ENCODE measurements at regions not wholly inside any gene's neighbourhood (a gene's known extent, or its start where the extent isn't known, plus 50 kb on each side); places are given as distances from the start of the nearest gene placed in this dataset.

DNA sequence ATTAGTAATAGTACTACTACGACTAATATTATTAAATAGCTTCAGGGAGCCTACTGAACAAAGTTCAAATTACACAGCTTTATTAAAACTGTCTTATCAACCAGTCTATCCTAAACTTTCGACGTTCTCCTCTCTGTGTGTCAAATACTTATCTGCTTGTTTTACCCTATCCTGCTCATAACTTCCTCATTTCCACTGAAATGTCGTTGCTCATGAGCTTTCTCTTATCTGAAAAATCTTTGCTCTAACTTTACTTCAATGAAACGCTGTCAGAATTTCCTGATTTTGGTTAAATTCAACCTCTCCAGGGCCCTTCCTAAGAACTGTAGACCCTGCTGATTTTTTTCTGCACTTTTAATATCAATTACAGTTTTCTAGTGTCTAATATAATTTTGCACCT is 1431.0 kb upstream of the WWC1 start:
- WGBS, 2 donors, result 22 to 30% methylated on average over 5 of the region's 5 CpGs
- FAIRE-seq, result no peak
- H3K4me1 ChIP-seq, result no peaks in the 10 kb centered on the region
- H3K9me3 ChIP-seq, result no peaks in the 10 kb centered on the region
- H3K27me3 ChIP-seq, result no peaks in the 10 kb centered on the region
- H3K4me3 ChIP-seq, result no peak overlapping the region
- no peaks in the 10 kb centered on the region for H3K36me3 ChIP-seq
- TF ChIP-seq, protein P1, sequence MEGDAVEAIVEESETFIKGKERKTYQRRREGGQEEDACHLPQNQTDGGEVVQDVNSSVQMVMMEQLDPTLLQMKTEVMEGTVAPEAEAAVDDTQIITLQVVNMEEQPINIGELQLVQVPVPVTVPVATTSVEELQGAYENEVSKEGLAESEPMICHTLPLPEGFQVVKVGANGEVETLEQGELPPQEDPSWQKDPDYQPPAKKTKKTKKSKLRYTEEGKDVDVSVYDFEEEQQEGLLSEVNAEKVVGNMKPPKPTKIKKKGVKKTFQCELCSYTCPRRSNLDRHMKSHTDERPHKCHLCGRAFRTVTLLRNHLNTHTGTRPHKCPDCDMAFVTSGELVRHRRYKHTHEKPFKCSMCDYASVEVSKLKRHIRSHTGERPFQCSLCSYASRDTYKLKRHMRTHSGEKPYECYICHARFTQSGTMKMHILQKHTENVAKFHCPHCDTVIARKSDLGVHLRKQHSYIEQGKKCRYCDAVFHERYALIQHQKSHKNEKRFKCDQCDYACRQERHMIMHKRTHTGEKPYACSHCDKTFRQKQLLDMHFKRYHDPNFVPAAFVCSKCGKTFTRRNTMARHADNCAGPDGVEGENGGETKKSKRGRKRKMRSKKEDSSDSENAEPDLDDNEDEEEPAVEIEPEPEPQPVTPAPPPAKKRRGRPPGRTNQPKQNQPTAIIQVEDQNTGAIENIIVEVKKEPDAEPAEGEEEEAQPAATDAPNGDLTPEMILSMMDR (IDR thresholded peaks at IDR 0.05), result no peak
- ATAC-seq, result no peak
- no peak for DNase-seq
- H3K27ac ChIP-seq, result no peak overlapping the region
- intact Hi-C loops (cut with DNase I), result no loop called here

DNA sequence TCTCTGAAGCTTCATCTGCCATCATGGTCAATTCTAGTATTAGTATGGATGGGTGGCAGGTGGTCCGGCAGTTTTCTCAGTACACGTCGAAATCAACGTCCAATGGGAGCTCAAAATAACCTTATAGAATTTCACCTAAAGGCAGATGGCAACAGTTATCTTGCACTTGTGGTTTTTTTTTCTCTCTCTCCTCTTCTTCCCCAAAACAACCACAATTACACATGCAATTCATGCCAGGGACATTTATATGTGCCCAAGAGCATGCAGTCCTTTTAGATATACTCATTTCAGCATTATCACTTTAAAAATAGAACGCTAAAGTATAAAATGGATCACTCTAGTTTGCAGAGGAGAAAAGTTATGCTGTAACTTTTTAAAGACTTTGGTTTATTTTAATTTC is 1428.9 kb upstream of the WWC1 start:
- Histone ChIP-seq H3K9me3 (no peaks in the 10 kb centered on the region), H3K4me1 (no peaks in the 10 kb centered on the region), H3K27me3 (no peaks in the 10 kb centered on the region), H3K27ac (no peak overlapping the region), H3K4me3 (no peak overlapping the region), H3K36me3 (no peaks in the 10 kb centered on the region)
- intact Hi-C loops (cut with DNase I), result no loop called here
- DNase-seq (no peak), FAIRE-seq (no peak), ATAC-seq (no peak)
- WGBS, 2 donors, result 87 to 93% methylated on average over 5 of the region's 5 CpGs
- TF ChIP-seq, protein P1 (IDR thresholded peaks at IDR 0.05), result no peak

DNA sequence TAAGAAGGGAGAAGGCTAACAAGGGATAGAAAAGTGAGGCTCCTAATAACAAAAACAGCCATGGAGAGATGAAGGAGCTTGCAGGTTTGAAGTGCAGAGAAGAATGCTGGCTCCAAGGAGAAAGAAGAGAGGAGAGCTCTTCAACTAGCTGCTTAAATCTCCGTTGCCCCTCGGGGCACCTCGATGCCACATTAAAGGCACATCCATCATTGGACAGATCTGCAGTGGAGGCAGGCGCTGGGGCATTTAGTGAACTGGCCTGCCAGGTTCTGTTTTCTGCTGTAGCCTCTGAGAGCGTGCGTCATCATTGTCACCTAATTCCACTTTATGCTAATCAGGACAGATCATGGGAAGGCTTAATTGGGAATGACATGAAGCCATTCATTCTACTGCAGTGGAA is 1426.2 kb upstream of the WWC1 start:
- no peaks in the 10 kb centered on the region for H3K36me3 ChIP-seq

DNA sequence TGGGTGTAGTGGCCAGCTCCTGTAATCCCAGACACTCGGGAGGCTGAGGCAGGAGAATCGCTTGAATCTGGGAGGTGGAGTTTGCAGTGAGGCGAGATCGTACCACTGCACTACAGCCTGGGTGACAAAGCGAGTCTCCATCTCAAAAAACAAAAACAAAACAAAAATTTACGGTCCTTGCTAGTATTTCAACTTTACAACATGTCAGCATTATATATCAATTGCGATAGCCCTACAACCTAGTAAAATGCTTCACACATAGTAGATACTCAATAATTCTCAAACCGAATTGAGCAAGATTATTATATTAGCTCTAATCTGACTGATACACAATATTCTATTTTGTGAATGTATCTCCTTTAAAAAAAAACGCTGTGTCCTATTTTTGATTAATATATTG is 1411.0 kb upstream of the WWC1 start:
- no peak for DNase-seq
- Histone ChIP-seq H3K27ac (no peak overlapping the region), H3K27me3 (no peaks in the 10 kb centered on the region), H3K9me3 (no peaks in the 10 kb centered on the region), H3K36me3 (no peaks in the 10 kb centered on the region), H3K4me1 (no peaks in the 10 kb centered on the region), H3K4me3 (no peak overlapping the region)
- intact Hi-C loops (cut with DNase I), result no loop called here
- ATAC-seq, result no peak
- TF ChIP-seq, protein P1 (IDR thresholded peaks at IDR 0.05), result no peak
- 65 to 77% methylated on average over 9 of the region's 9 CpGs for WGBS, 2 donors
- FAIRE-seq, result no peak

More for the DNA sequence above, 1426.2 kb upstream of the WWC1 start:
- no peak for DNase-seq
- 71 to 85% methylated on average over 6 of the region's 6 CpGs for WGBS, 2 donors
- no peak for FAIRE-seq
- no peaks in the 10 kb centered on the region for H3K9me3 ChIP-seq
- no peak overlapping the region for H3K4me3 ChIP-seq
- TF ChIP-seq, protein P1 (IDR thresholded peaks at IDR 0.05), result no peak
- no peak for ATAC-seq
- intact Hi-C loops (cut with DNase I), result no loop called here
- no peaks in the 10 kb centered on the region for H3K4me1 ChIP-seq
- H3K27ac ChIP-seq, result no peak overlapping the region
- H3K27me3 ChIP-seq, result no peaks in the 10 kb centered on the region

GRCh38 chr5:166881802-166882201 is 1409.6 kb upstream of the WWC1 start:
- no peak for DNase-seq
- intact Hi-C loops (cut with DNase I), result no loop called here
- Histone ChIP-seq H3K36me3 (no peaks in the 10 kb centered on the region), H3K9me3 (no peaks in the 10 kb centered on the region), H3K4me1 (no peaks in the 10 kb centered on the region), H3K27me3 (no peaks in the 10 kb centered on the region), H3K4me3 (no peak overlapping the region), H3K27ac (no peak overlapping the region)
- ATAC-seq, result no peak
- TF ChIP-seq, protein P1 (IDR thresholded peaks at IDR 0.05), result no peak
- WGBS, 2 donors, result 59 to 64% methylated on average over 8 of the region's 8 CpGs
- FAIRE-seq, result no peak

Data from pancreas (tissue), 10 donors.